ENCODE measurements at regions not wholly inside any gene's neighbourhood (a gene's known extent, or its start where the extent isn't known, plus 50 kb on each side); places are given as distances from the start of the nearest gene placed in this dataset.

GRCh38 chr13:90395348-90395747 is 952.1 kb upstream of the MIR17HG start:
- H3K36me3 ChIP-seq (ENCODE audit: control insufficient read depth in 2 of 2, insufficient read depth in 2 of 2, low read length in 1 of 2) = no peaks in the 10 kb centered on the region
- H3K27me3 ChIP-seq (ENCODE audit: control insufficient read depth in 1 of 2, insufficient read depth in 2 of 2, low read length in 2 of 2) = no peaks in the 10 kb centered on the region
- H3K27ac ChIP-seq (ENCODE audit: low read depth in 2 of 2, low read length in 1 of 2) = no peak overlapping the region
- H3K4me3 ChIP-seq (ENCODE audit: low read depth in 1 of 2, low read length in 2 of 2) = no peak overlapping the region
- no peaks in the 10 kb centered on the region for H3K9me3 ChIP-seq (ENCODE audit: control insufficient read depth in 2 of 2, insufficient read depth in 1 of 2, low read depth in 1 of 2, low read length in 1 of 2)
- H3K4me1 ChIP-seq (ENCODE audit: control insufficient read depth in 2 of 2, insufficient read depth in 2 of 2, low read length in 1 of 2) = no peaks in the 10 kb centered on the region

- H3K27ac ChIP-seq (ENCODE audit: low read depth in 2 of 2, low read length in 1 of 2) = no peak overlapping the region
- H3K27me3 ChIP-seq (ENCODE audit: control insufficient read depth in 1 of 2, insufficient read depth in 2 of 2, low read length in 2 of 2) = no peaks in the 10 kb centered on the region
- no peak overlapping the region for H3K4me3 ChIP-seq (ENCODE audit: low read depth in 1 of 2, low read length in 2 of 2)
- no peaks in the 10 kb centered on the region for H3K36me3 ChIP-seq (ENCODE audit: control insufficient read depth in 2 of 2, insufficient read depth in 2 of 2, low read length in 1 of 2)
- H3K4me1 ChIP-seq (ENCODE audit: control insufficient read depth in 2 of 2, insufficient read depth in 2 of 2, low read length in 1 of 2) = no peaks in the 10 kb centered on the region
- WGBS, 2 donors = 83 to 86% methylated on average over 3 of the region's 3 CpGs
- no peaks in the 10 kb centered on the region for H3K9me3 ChIP-seq (ENCODE audit: control insufficient read depth in 2 of 2, insufficient read depth in 1 of 2, low read depth in 1 of 2, low read length in 1 of 2)
Measured at GRCh38 chr13:90395846-90396245, 951.6 kb upstream of the MIR17HG start.

GRCh38 chr13:90396266-90396665 is 951.2 kb upstream of the MIR17HG start:
- no peaks in the 10 kb centered on the region for H3K27me3 ChIP-seq (ENCODE audit: control insufficient read depth in 1 of 2, insufficient read depth in 2 of 2, low read length in 2 of 2)
- H3K36me3 ChIP-seq (ENCODE audit: control insufficient read depth in 2 of 2, insufficient read depth in 2 of 2, low read length in 1 of 2) = no peaks in the 10 kb centered on the region
- no peaks in the 10 kb centered on the region for H3K9me3 ChIP-seq (ENCODE audit: control insufficient read depth in 2 of 2, insufficient read depth in 1 of 2, low read depth in 1 of 2, low read length in 1 of 2)
- no peaks in the 10 kb centered on the region for H3K4me1 ChIP-seq (ENCODE audit: control insufficient read depth in 2 of 2, insufficient read depth in 2 of 2, low read length in 1 of 2)
- no peak overlapping the region for H3K4me3 ChIP-seq (ENCODE audit: low read depth in 1 of 2, low read length in 2 of 2)
- no peak overlapping the region for H3K27ac ChIP-seq (ENCODE audit: low read depth in 2 of 2, low read length in 1 of 2)

- Histone ChIP-seq H3K9me3 (ENCODE audit: control insufficient read depth in 2 of 2, insufficient read depth in 1 of 2, low read depth in 1 of 2, low read length in 1 of 2) (no peaks in the 10 kb centered on the region), H3K4me3 (ENCODE audit: low read depth in 1 of 2, low read length in 2 of 2) (no peak overlapping the region), H3K4me1 (ENCODE audit: control insufficient read depth in 2 of 2, insufficient read depth in 2 of 2, low read length in 1 of 2) (no peaks in the 10 kb centered on the region), H3K36me3 (ENCODE audit: control insufficient read depth in 2 of 2, insufficient read depth in 2 of 2, low read length in 1 of 2) (no peaks in the 10 kb centered on the region), H3K27ac (ENCODE audit: low read depth in 2 of 2, low read length in 1 of 2) (no peak overlapping the region), H3K27me3 (ENCODE audit: control insufficient read depth in 1 of 2, insufficient read depth in 2 of 2, low read length in 2 of 2) (no peaks in the 10 kb centered on the region)
- 67 to 76% methylated on average over 4 of the region's 4 CpGs for WGBS, 2 donors
Measured at GRCh38 chr13:90397503-90397902, 950.0 kb upstream of the MIR17HG start.

GRCh38 chr13:90400372-90400771 is 947.1 kb upstream of the MIR17HG start:
- Histone ChIP-seq H3K4me1 (ENCODE audit: control insufficient read depth in 2 of 2, insufficient read depth in 2 of 2, low read length in 1 of 2) (no peaks in the 10 kb centered on the region), H3K27me3 (ENCODE audit: control insufficient read depth in 1 of 2, insufficient read depth in 2 of 2, low read length in 2 of 2) (no peaks in the 10 kb centered on the region), H3K36me3 (ENCODE audit: control insufficient read depth in 2 of 2, insufficient read depth in 2 of 2, low read length in 1 of 2) (no peaks in the 10 kb centered on the region), H3K9me3 (ENCODE audit: control insufficient read depth in 2 of 2, insufficient read depth in 1 of 2, low read depth in 1 of 2, low read length in 1 of 2) (peaks cover 3 to 5% of the 10 kb centered on the region in 2 donors), H3K27ac (ENCODE audit: low read depth in 2 of 2, low read length in 1 of 2) (no peak overlapping the region), H3K4me3 (ENCODE audit: low read depth in 1 of 2, low read length in 2 of 2) (no peak overlapping the region)

- Histone ChIP-seq H3K4me3 (ENCODE audit: low read depth in 1 of 2, low read length in 2 of 2) (no peak overlapping the region), H3K4me1 (ENCODE audit: control insufficient read depth in 2 of 2, insufficient read depth in 2 of 2, low read length in 1 of 2) (no peaks in the 10 kb centered on the region), H3K36me3 (ENCODE audit: control insufficient read depth in 2 of 2, insufficient read depth in 2 of 2, low read length in 1 of 2) (no peaks in the 10 kb centered on the region), H3K27me3 (ENCODE audit: control insufficient read depth in 1 of 2, insufficient read depth in 2 of 2, low read length in 2 of 2) (no peaks in the 10 kb centered on the region), H3K27ac (ENCODE audit: low read depth in 2 of 2, low read length in 1 of 2) (no peak overlapping the region), H3K9me3 (ENCODE audit: control insufficient read depth in 2 of 2, insufficient read depth in 1 of 2, low read depth in 1 of 2, low read length in 1 of 2) (peaks cover 3 to 5% of the 10 kb centered on the region in 2 donors)
Measured at GRCh38 chr13:90401150-90401549, 946.3 kb upstream of the MIR17HG start.

- Histone ChIP-seq H3K36me3 (ENCODE audit: control insufficient read depth in 2 of 2, insufficient read depth in 2 of 2, low read length in 1 of 2) (no peaks in the 10 kb centered on the region), H3K4me3 (ENCODE audit: low read depth in 1 of 2, low read length in 2 of 2) (no peak overlapping the region)
- WGBS, 2 donors = 50 to 67% methylated on average over 1 of the region's 1 CpG
Measured at GRCh38 chr13:90402102-90402501, 945.4 kb upstream of the MIR17HG start.

GRCh38 chr13:90402613-90403012 is 944.9 kb upstream of the MIR17HG start:
- H3K9me3 ChIP-seq (ENCODE audit: control insufficient read depth in 2 of 2, insufficient read depth in 1 of 2, low read depth in 1 of 2, low read length in 1 of 2) = peaks cover 3 to 5% of the 10 kb centered on the region in 2 donors
- no peaks in the 10 kb centered on the region for H3K4me1 ChIP-seq (ENCODE audit: control insufficient read depth in 2 of 2, insufficient read depth in 2 of 2, low read length in 1 of 2)
- H3K27me3 ChIP-seq (ENCODE audit: control insufficient read depth in 1 of 2, insufficient read depth in 2 of 2, low read length in 2 of 2) = no peaks in the 10 kb centered on the region
- H3K36me3 ChIP-seq (ENCODE audit: control insufficient read depth in 2 of 2, insufficient read depth in 2 of 2, low read length in 1 of 2) = no peaks in the 10 kb centered on the region
- H3K4me3 ChIP-seq (ENCODE audit: low read depth in 1 of 2, low read length in 2 of 2) = no peak overlapping the region
- 69 to 73% methylated on average over 1 of the region's 1 CpG for WGBS, 2 donors
- H3K27ac ChIP-seq (ENCODE audit: low read depth in 2 of 2, low read length in 1 of 2) = no peak overlapping the region

More at GRCh38 chr13:90402102-90402501, 945.4 kb upstream of the MIR17HG start:
- Histone ChIP-seq H3K27ac (ENCODE audit: low read depth in 2 of 2, low read length in 1 of 2) (no peak overlapping the region), H3K4me1 (ENCODE audit: control insufficient read depth in 2 of 2, insufficient read depth in 2 of 2, low read length in 1 of 2) (no peaks in the 10 kb centered on the region), H3K9me3 (ENCODE audit: control insufficient read depth in 2 of 2, insufficient read depth in 1 of 2, low read depth in 1 of 2, low read length in 1 of 2) (peaks cover 3 to 5% of the 10 kb centered on the region in 2 donors), H3K27me3 (ENCODE audit: control insufficient read depth in 1 of 2, insufficient read depth in 2 of 2, low read length in 2 of 2) (no peaks in the 10 kb centered on the region)

- Histone ChIP-seq H3K4me1 (ENCODE audit: control insufficient read depth in 2 of 2, insufficient read depth in 2 of 2, low read length in 1 of 2) (no peaks in the 10 kb centered on the region), H3K27me3 (ENCODE audit: control insufficient read depth in 1 of 2, insufficient read depth in 2 of 2, low read length in 2 of 2) (no peaks in the 10 kb centered on the region), H3K4me3 (ENCODE audit: low read depth in 1 of 2, low read length in 2 of 2) (no peak overlapping the region), H3K36me3 (ENCODE audit: control insufficient read depth in 2 of 2, insufficient read depth in 2 of 2, low read length in 1 of 2) (no peaks in the 10 kb centered on the region), H3K27ac (ENCODE audit: low read depth in 2 of 2, low read length in 1 of 2) (no peak overlapping the region), H3K9me3 (ENCODE audit: control insufficient read depth in 2 of 2, insufficient read depth in 1 of 2, low read depth in 1 of 2, low read length in 1 of 2) (peaks cover 3 to 5% of the 10 kb centered on the region in 2 donors)
- 88 to 89% methylated on average over 14 of the region's 14 CpGs for WGBS, 2 donors
Measured at GRCh38 chr13:90403330-90404082, 944.0 kb upstream of the MIR17HG start.

GRCh38 chr13:90405301-90405700 is 942.2 kb upstream of the MIR17HG start:
- 69% methylated on average over 1 of the region's 1 CpG for WGBS, 2 donors
- Histone ChIP-seq H3K9me3 (ENCODE audit: control insufficient read depth in 2 of 2, insufficient read depth in 1 of 2, low read depth in 1 of 2, low read length in 1 of 2) (peaks cover 3 to 5% of the 10 kb centered on the region in 2 donors), H3K27me3 (ENCODE audit: control insufficient read depth in 1 of 2, insufficient read depth in 2 of 2, low read length in 2 of 2) (no peaks in the 10 kb centered on the region)

More at GRCh38 chr13:90405301-90405700, 942.2 kb upstream of the MIR17HG start:
- Histone ChIP-seq H3K36me3 (ENCODE audit: control insufficient read depth in 2 of 2, insufficient read depth in 2 of 2, low read length in 1 of 2) (no peaks in the 10 kb centered on the region), H3K4me3 (ENCODE audit: low read depth in 1 of 2, low read length in 2 of 2) (no peak overlapping the region), H3K27ac (ENCODE audit: low read depth in 2 of 2, low read length in 1 of 2) (no peak overlapping the region), H3K4me1 (ENCODE audit: control insufficient read depth in 2 of 2, insufficient read depth in 2 of 2, low read length in 1 of 2) (no peaks in the 10 kb centered on the region)

All from esophagus (tissue), 2 donors.